GM21717 (cell line): ENCODE measurements at regions not wholly inside any gene's neighbourhood (a gene's known extent, or its start where the extent isn't known, plus 50 kb on each side); places are given as distances from the start of the nearest gene placed in this dataset.

ENCODE experiments used
- ATAC-seq: cut with Tn5 transposase; IDR thresholded peaks from one replicate; pipeline ENCODE4 v1.9.1; 2021; ENCODE audit warnings: mild to moderate bottlenecking, moderate library complexity; ENCODE audit not compliant: unreplicated experiment

DNA sequence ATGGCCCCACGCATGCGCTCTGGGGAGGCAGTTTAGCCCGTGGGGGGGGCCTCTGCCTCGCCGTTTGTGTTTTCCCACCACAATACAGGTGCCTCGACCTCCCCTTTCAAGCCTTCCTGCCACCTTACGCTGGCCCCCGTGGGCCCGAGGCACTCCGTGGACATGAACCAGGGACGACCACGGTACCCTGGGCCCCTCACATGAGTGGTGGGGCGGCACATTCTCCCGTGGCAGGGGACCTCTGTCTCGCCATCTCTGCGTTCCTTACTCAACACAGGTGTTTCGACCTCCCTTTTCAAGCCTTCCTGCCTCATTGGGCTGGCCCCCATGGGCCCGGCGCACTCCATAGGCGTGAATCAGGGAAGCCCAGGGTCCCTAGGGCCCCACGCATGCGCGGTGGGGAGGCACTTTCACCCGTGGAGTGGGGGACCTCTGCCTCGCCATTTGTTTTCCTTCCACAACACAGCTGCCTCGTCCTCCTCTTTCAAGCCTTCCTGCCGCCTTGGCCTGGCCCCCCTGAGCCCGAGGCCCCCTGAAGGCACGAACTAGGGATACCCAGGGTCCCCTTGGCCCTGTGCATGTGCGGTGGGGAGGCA is 339.5 kb downstream of the ALG10 start:
- ATAC-seq, result no peak

GRCh38 chr12:34363050-34363673 is 340.9 kb downstream of the ALG10 start:
- no peak for ATAC-seq

- ATAC-seq, result no peak
Observed at GRCh38 chr12:34368079-34368478, 345.8 kb downstream of the ALG10 start.

DNA sequence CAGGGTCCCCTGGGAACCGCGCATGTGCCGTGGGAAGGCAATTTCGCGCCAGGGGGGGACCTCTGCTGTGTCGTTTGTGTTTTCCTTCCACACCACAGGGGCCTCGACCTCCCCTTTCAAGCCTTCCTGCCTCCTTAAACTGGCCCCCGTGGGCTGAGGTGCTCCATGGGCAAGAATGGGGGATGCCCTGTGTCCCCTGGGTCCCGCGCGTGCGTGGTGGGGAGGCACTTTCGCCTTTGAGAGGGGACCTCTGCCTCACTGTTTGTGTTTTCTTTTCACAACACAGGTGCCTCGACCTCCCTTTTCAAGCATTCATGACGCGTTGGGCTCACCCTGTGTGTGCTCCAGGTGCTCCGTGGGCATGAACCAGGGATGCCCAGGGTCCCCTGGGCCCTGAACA is 348.8 kb downstream of the ALG10 start:
- no peak for ATAC-seq

DNA sequence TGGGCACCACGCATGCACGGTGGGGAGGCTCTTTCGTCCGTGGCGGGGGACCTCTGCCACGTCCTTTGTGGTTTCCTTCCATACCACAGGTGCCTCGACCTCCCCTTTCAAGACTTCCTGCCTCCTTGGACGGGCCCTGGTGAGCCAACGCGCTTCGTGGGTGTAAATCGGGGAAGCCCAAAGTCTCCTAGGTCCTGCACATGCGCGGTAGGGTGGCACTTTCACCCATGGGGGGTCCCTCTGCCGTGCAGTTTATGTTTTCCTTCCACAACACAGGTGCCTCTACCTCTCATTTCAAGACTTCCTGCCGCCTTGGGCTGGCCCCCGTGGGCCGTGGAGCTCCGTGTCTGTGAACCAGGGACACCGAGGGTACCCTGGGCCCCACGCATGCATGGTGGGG is 349.7 kb downstream of the ALG10 start:
- no peak for ATAC-seq

GRCh38 chr12:34373926-34374325 is 351.6 kb downstream of the ALG10 start:
- no peak for ATAC-seq

GRCh38 chr12:34376133-34376799 is 354.0 kb downstream of the ALG10 start:
- ATAC-seq, result no peak

GRCh38 chr12:34377243-34378035 is 355.1 kb downstream of the ALG10 start:
- no peak for ATAC-seq

GRCh38 chr12:34379142-34379541 is 356.8 kb downstream of the ALG10 start:
- no peak for ATAC-seq

DNA sequence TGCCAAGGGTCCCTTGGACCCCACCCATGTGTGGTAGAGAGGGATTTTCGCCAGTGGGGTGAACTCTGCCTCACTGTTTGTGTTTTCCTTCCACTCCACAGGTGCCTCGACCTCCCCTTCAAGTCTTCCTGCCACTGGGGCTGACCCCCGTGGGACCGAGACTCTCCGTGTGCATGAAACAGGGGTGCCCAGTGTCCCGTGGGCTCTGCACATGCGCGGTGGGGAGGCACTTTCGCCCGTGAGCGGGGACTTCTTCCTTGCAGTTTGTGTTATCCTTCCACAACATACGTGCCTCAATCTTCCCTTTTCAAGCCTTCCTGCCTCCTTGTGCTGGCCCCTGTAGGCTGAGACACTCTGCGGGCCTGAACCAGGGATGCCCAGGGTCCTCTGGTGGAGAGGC is 362.4 kb downstream of the ALG10 start:
- ATAC-seq, result no peak

GRCh38 chr12:34386016-34386415 is 363.7 kb downstream of the ALG10 start:
- no peak for ATAC-seq

GRCh38 chr12:34386621-34387255 is 364.4 kb downstream of the ALG10 start:
- no peak for ATAC-seq

- no peak for ATAC-seq
Observed at GRCh38 chr12:34387711-34388635, 365.7 kb downstream of the ALG10 start.

DNA sequence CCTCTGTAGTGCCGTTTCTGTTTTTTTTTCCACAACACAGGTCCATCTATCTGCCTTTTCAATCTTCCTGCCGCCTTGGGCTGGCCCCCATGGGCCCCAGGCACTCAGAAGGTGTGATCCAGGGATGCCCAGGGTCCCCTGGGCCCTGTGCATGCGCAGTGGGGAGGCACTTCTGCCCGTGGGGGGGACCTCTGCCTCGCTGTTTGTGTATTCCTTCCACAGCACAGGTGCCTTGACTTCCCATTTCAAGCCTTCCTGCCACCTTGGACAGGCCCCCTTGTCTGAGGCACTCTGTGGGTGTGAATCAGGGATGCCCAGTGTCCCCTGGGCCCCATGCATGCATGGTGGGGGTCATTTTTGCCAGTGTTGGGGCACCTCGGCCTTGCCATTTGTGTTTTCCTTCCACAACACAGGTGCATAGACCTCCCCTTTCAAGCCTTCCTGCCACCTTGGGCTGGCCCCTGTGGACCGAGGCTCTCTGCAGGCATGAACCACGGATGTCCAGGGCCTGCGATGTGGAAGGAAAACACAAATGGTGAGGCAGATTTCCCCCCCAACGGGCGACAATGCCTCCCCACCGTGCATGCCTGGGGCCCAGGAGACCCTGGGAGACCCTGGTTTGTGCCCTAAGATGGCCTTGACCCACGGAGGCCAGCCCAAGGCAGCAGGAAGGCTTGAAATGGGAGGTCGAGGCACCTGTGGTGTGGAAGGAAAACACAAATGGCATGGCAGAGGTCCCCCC is 366.5 kb downstream of the ALG10 start:
- ATAC-seq, result no peak

GRCh38 chr12:34389378-34390170 is 367.3 kb downstream of the ALG10 start:
- ATAC-seq, result no peak

- no peak for ATAC-seq
Observed at GRCh38 chr12:34390171-34390841, 368.0 kb downstream of the ALG10 start.

DNA sequence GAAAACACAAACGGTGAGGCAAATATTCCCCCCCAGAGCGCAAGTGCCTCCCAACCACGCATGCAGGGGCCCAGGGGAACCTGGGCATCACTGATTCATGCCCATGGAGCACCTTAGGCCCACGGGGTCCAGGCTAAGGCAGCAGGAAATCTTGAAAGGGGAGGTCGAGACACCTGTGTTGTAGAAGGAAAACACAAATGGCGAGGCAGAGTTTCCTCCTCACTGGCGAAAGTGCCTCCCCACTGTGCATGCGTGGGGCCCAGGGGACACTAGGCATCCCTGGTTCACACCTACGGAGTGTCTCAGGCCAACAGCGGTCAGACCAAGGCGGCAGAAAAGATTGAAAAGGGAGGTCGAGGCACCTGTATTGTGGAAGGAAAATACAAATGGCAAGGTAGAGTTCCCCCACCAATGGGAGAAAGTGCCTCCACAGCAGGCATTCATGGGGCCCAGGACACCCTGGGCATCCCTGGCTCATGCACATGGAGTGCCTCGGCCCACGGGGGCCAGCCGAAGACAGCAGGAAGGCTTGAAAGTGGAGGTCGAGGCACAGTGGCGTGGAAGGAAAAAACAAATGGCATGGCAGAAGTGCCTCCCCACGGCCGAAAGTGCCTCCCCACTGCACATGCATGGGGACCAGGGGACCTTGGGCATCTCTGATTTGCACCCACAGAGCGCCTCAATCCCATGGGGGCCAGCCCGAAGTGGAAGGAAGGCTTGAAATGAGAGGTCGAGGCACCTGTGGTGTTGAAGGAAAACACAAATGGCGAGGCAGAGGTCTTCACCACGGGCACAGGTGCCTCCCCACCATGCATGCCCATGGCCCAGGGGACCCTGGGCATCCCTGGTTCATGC is 368.8 kb downstream of the ALG10 start:
- ATAC-seq, result no peak
